Prostate gland (tissue), 2 donors: ENCODE measurements at regions not wholly inside any gene's neighbourhood (a gene's known extent, or its start where the extent isn't known, plus 50 kb on each side); places are given as distances from the start of the nearest gene placed in this dataset.
"Not testable (repeated sequence)": the region's sequence is repeated elsewhere in the genome, so short reads cannot be mapped to it uniquely, and the experiment has no call there.

Source experiments
- DNase-seq: peaks from one replicate; pipeline ENCODE4 v3.0.0-alpha.2; 2019; ENCODE audit warnings: low spot score
- H3K27ac ChIP-seq, 2 donors: fragments of 200-600 bp; sonication (generic); 2 replicates each; pipeline ENCODE4 v1.5.1; 2017 to 2019
- H3K27me3 ChIP-seq: fragments of 200-600 bp; sonication (generic); replicated peaks from 2 replicates; pipeline ENCODE4 v1.5.1; 2019; ENCODE audit not compliant: insufficient read depth
- H3K36me3 ChIP-seq, 2 donors: fragments of 200-600 bp; sonication (generic); 1 replicate in 1 of 2; 2 replicates in 1 of 2; pipeline versions ENCODE4 v1.5.1 to v1.8.1; 2017 to 2019
- H3K4me1 ChIP-seq: fragments of 200-600 bp; sonication (generic); replicated peaks from 2 replicates; pipeline ENCODE4 v1.5.1; 2019
- H3K4me3 ChIP-seq, 2 donors: fragments of 200-600 bp; sonication (generic); 2 replicates each; pipeline ENCODE4 v1.5.1; 2017 to 2019
- H3K9me3 ChIP-seq: fragments of 200-600 bp; sonication (generic); 2 replicates; pipeline ENCODE4 v1.5.1; 2017
- POLR2A ChIP-seq: fragments of 450-650 bp; IDR thresholded peaks from one replicate; pipeline ENCODE4 v1.6.1; 2016; ENCODE audit warnings: antibody characterized with exemption, mild to moderate bottlenecking
- POLR2AphosphoS5 ChIP-seq: sonication (generic); formaldehyde crosslinking; IDR thresholded peaks from one replicate; pipeline ENCODE4 v1.6.1; 2017; ENCODE audit warnings: antibody characterized with exemption
- WGBS: methylation state at CpG from one replicate; pipeline ENCODE4 v1.1.5; 2018; 5-methylcytosine and 5-hydroxymethylcytosine counted together
- intact Hi-C: fragments of 100-400 bp; cut with DNase I; formaldehyde crosslinking; loops from one replicate; pipeline ENCODE4 v1.14.2; 2022
- TF ChIP-seq, protein P1 (sequence below), 4 experiments: fragments of 200-600 bp in 2 of 4; fragments of 450-650 bp in 2 of 4; sonication (generic) in 2 of 4; IDR thresholded peaks; 1 replicate in 3 of 4; 2 replicates in 1 of 4; pipeline ENCODE4 v1.5.1; 2016 to 2019; ENCODE audit warnings: antibody characterized with exemption in 4 of 4, mild to moderate bottlenecking in 2 of 4, moderate library complexity in 2 of 4

DNA sequence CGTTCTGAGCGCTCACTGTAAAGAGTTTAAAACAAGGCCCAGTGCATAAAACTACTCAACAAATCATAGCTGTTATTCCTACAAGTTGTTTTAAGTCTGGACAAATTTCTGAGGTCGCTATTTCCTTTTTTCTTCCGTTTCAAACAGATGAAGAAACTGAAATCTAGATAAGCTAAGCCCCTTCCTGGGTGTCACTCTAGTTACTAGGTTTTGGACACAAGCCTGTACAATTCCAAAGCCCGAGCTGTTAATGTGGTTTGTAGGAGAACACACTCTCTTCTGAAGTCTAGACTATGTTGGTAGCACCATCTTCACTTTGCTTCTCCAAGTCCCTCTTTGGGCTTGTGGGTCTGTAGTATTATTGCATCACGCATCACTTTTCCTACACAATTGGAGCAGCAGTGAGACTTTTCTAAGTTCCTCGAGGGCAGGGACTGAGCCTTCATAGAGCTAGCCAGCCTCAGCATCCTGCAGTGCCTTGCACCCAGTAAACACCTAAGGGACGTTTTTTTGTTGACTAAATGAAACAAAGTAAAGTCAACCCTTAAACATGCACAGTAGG is 142.6 kb upstream of the PROK2 start:
- Histone ChIP-seq H3K27me3 (no peaks in the 10 kb centered on the region), H3K4me1 (no peaks in the 10 kb centered on the region), H3K4me3 (no peak overlapping the region), H3K27ac (no peak overlapping the region), H3K36me3 (no peaks in the 10 kb centered on the region), H3K9me3 (no peaks in the 10 kb centered on the region)
- no peak for DNase-seq
- 83% methylated on average over 8 of the region's 8 CpGs for WGBS
- intact Hi-C loops = no loop called here
- TF ChIP-seq, protein P1, sequence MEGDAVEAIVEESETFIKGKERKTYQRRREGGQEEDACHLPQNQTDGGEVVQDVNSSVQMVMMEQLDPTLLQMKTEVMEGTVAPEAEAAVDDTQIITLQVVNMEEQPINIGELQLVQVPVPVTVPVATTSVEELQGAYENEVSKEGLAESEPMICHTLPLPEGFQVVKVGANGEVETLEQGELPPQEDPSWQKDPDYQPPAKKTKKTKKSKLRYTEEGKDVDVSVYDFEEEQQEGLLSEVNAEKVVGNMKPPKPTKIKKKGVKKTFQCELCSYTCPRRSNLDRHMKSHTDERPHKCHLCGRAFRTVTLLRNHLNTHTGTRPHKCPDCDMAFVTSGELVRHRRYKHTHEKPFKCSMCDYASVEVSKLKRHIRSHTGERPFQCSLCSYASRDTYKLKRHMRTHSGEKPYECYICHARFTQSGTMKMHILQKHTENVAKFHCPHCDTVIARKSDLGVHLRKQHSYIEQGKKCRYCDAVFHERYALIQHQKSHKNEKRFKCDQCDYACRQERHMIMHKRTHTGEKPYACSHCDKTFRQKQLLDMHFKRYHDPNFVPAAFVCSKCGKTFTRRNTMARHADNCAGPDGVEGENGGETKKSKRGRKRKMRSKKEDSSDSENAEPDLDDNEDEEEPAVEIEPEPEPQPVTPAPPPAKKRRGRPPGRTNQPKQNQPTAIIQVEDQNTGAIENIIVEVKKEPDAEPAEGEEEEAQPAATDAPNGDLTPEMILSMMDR (IDR thresholded peaks at IDR 0.05) = no peak
- TF ChIP-seq POLR2AphosphoS5 (no peak), POLR2A (no peak)

DNA sequence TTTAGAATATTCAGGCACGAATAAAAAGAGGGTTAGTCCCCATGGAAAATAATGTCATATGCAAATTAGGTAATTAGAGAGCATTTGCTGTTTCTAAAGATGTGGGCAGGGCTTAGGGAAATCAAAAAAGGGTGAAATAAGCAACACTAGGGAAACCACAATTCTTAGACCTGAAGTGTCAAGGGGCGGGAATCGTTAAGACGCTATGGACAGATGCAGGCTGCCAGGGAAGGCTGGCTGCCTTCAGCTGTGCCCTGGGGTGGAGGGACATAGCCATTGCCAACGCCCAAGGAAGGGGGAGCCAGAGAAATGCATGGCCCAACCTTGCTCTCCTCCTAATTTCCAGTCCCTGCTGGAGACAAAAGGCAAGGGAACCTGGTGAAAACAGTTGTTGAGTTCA is 141.7 kb upstream of the PROK2 start:
- 66% methylated on average over 5 of the region's 5 CpGs for WGBS
- intact Hi-C loops = no loop called here

DNA sequence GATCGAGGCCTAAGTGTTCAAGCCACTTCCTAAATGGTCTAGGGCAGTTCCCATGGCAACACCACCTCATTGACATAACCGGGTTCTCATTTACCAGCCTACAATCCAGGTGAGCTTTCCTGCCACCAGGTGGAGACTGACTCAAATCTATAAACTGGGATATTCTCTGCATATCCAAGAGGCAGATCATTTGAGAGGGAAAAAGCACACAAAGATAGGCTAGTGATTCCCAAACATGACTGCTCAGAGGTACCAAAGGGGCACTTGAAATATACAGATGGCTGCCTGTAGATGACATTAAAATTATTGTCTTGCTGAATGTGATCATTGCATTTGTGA is 141.3 kb upstream of the PROK2 start:
- Histone ChIP-seq H3K9me3 (no peaks in the 10 kb centered on the region), H3K27ac (no peak overlapping the region), H3K4me1 (no peaks in the 10 kb centered on the region), H3K27me3 (no peaks in the 10 kb centered on the region), H3K4me3 (no peak overlapping the region), H3K36me3 (no peaks in the 10 kb centered on the region)
- 26% methylated on average over 2 of the region's 2 CpGs for WGBS
- TF ChIP-seq POLR2AphosphoS5 (peak; percentile 23), POLR2A (no peak)
- TF ChIP-seq, protein P1 (IDR thresholded peaks at IDR 0.05) = peak in 3 of 4 experiments; percentile 63 to 72 (median 67)
- DNase-seq = peak; percentile 62
- intact Hi-C loops = no loop called here

More for the DNA sequence above, 141.7 kb upstream of the PROK2 start:
- TF ChIP-seq POLR2AphosphoS5 = no peak
- TF ChIP-seq, protein P1 (IDR thresholded peaks at IDR 0.05) = no peak
- no peak for TF ChIP-seq POLR2A
- Histone ChIP-seq H3K27me3 (no peaks in the 10 kb centered on the region), H3K9me3 (no peaks in the 10 kb centered on the region), H3K36me3 (no peaks in the 10 kb centered on the region), H3K4me1 (no peaks in the 10 kb centered on the region), H3K4me3 (no peak overlapping the region), H3K27ac (no peak overlapping the region)
- DNase-seq = no peak

DNA sequence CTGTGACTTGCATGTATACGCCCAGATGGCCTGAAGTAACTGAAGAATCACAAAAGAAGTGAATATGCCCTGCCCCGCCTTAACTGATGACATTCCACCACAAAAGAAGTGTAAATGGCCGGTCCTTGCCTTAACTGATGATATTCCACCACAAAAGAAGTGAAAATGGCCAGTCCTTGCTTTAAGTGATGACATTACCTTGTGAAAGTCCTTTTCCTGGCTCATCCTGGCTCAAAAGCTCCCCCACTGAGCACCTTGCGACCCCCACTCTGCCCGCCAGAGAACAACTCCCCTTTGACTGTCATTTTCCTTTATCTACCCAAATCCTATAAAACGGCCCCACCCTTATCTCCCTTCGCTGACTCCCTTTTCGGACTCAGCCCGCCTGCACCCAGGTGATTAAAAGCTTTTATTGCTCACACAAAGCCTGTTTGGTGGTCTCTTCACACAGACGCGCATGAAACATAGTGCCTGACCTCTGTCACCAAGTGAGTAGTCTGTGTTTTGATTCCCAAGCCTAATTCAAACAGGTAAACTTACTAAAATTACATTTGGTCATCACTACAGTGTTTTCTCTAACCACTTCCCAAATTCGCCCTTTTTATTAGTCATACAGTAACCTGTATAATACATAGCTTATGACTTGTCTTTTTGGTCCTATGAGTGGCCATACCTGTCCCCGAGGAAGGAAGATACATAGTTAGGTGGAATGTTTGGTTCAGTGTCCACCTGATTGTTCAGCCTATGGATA is 140.7 kb upstream of the PROK2 start:
- H3K4me1 ChIP-seq, H3K4me3 ChIP-seq, DNase-seq, intact Hi-C loops, H3K27ac ChIP-seq, H3K9me3 ChIP-seq, H3K27me3 ChIP-seq, H3K36me3 ChIP-seq: not testable (repeated sequence)
- WGBS = 61% methylated on average over 13 of the region's 13 CpGs

DNA sequence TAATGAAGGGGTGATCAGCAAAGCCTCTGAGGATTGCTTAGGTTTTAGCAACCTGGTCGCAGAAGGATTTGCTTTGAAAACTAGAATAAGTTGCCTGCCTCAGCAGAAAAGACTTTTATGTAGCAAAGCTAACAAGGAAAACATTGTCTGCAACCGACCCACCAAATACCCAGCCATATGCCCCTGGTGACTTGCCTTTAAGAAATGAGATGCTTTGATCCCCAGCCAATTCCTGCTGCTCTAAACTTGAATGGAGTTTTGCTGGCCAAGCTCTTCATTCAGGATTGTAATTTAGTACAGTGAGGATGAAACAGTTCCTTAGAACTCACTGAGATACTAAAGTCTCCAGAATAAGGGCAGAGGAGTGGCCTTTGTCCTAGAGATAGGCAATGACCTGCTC is 139.8 kb upstream of the PROK2 start:
- Histone ChIP-seq H3K36me3 (no peaks in the 10 kb centered on the region), H3K4me3 (no peak overlapping the region), H3K4me1 (no peaks in the 10 kb centered on the region), H3K9me3 (no peaks in the 10 kb centered on the region), H3K27ac (no peak overlapping the region), H3K27me3 (no peaks in the 10 kb centered on the region)
- TF ChIP-seq POLR2A (no peak), POLR2AphosphoS5 (no peak)
- TF ChIP-seq, protein P1 (IDR thresholded peaks at IDR 0.05) = no peak
- intact Hi-C loops = no loop called here
- WGBS = 49% methylated on average over 2 of the region's 2 CpGs
- no peak for DNase-seq
